ENCODE measurements at regions not wholly inside any gene's neighbourhood (a gene's known extent, or its start where the extent isn't known, plus 50 kb on each side); places are given as distances from the start of the nearest gene placed in this dataset.

DNA sequence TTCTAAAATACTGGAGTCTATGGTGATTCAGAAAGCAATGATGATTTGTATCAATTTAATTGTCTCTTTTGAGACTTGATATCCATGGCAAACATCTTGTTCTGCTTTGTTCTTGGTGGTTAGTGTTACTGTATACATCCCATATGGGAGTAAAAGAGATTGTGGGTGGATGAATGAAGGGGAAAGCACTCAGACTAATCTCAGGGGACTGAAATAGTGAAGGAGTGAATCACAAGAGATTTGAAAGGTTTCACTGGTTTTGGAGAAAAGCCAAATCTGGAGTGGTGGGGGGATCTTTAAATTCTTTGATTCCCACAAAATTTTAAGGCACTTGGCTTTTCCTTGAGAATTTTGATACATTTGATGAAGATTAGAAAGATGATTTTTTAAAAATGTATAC is 369.4 kb downstream of the INHBA start:
- in situ Hi-C loops (cut with MboI; ENCODE audit: low pct_unique_long_range_greater_than_20kb, low sequenced_read_pairs, unreplicated experiment): no loop called here
- TF ChIP-seq CTCF (IDR thresholded peaks at IDR 0.05; ENCODE audit: extremely low read depth, insufficient read depth, missing control alignments): no peak
- no peak for DNase-seq (ENCODE audit: low spot score)

DNA sequence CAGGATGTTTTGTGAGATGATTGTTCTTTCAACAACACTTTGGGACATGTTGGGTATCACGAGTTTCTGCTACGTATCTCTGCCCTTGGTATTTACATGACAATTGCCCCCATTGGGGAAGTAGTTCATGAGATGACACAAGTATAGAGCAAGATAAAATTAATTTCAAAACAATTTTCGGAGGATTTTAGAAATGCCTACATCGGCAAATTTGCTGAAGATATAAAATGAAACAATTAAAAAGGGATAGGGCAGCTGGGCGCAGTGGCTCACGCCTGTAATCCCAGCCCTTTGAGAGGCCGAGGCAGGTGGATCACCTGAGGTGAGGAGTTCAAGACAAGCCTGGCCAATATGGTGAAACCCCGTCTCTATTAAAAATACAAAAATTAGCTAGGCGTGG is 371.7 kb downstream of the INHBA start:
- in situ Hi-C loops (cut with MboI; ENCODE audit: low pct_unique_long_range_greater_than_20kb, low sequenced_read_pairs, unreplicated experiment): no loop called here
- DNase-seq (ENCODE audit: low spot score): no peak
- TF ChIP-seq CTCF (IDR thresholded peaks at IDR 0.05; ENCODE audit: extremely low read depth, insufficient read depth, missing control alignments): no peak

DNA sequence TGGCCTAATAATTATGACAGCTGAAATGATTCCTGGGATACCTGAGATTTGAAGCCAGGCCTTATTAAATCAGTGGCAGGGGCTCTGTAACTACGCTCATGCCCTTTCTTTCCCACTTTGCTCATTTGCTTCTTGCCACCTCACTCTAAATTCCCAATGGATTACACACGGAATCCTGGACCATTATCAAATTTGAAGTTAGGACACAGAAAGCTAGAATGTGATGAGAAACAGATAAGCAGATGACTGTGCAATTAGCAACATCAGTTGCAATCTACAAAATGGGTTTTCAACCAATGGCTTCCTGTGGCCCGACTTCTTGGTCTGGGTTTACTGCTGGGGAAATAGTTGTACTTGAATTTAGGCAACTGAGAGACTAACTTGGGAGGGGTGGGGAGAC is 374.3 kb downstream of the INHBA start:
- TF ChIP-seq CTCF (IDR thresholded peaks at IDR 0.05; ENCODE audit: extremely low read depth, insufficient read depth, missing control alignments): no peak
- DNase-seq (ENCODE audit: low spot score): no peak
- in situ Hi-C loops (cut with MboI; ENCODE audit: low pct_unique_long_range_greater_than_20kb, low sequenced_read_pairs, unreplicated experiment): no loop called here

DNA sequence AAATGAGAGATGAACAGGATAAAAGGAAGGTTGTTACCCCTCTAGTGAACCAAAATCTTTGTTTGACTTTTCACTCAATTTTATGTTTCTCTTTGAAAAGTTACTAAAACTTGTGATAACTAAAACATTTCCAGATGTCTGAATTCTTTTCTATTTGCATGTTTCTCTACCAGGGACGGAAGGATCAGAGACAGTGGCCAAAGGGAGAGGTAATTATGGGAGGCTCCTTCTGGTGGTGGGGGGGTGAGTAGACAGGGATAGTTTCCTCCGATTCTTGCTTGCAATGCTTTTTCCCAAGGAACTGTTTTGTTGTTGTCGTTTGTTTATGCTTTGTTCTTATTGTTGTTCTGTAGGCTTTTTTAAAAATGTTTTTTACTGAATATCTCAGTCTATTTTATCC is 374.8 kb downstream of the INHBA start:
- TF ChIP-seq CTCF (IDR thresholded peaks at IDR 0.05; ENCODE audit: extremely low read depth, insufficient read depth, missing control alignments): no peak
- in situ Hi-C loops (cut with MboI; ENCODE audit: low pct_unique_long_range_greater_than_20kb, low sequenced_read_pairs, unreplicated experiment): no loop called here
- DNase-seq (ENCODE audit: low spot score): no peak

DNA sequence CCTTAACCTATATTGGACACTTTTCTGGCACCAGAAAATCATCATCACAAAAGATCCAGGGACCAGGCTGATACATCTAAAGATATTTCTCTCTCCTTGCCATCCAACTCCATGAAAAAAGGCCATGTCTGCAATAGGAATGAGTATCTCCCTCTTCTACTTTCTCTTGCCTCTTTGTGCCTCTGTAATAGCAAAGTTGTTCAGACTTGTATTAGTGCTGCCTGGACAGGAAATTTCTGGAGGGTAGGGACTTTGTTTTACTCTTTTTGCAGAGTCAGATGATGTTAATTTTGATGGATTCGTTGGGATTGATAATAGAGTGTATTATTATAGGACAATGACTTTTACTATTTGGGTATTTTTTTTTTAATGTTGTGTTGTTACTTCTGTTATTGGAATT is 376.3 kb downstream of the INHBA start:
- TF ChIP-seq CTCF (IDR thresholded peaks at IDR 0.05; ENCODE audit: extremely low read depth, insufficient read depth, missing control alignments): no peak
- DNase-seq (ENCODE audit: low spot score): no peak
- in situ Hi-C loops (cut with MboI; ENCODE audit: low pct_unique_long_range_greater_than_20kb, low sequenced_read_pairs, unreplicated experiment): no loop called here

- no peak for DNase-seq (ENCODE audit: low spot score)
- in situ Hi-C loops (cut with MboI; ENCODE audit: low pct_unique_long_range_greater_than_20kb, low sequenced_read_pairs, unreplicated experiment): no loop called here
- no peak for TF ChIP-seq CTCF (IDR thresholded peaks at IDR 0.05; ENCODE audit: extremely low read depth, insufficient read depth, missing control alignments)
These were observed 379.1 kb downstream of the INHBA start for GRCh38 chr7:41323806-41324205.

GRCh38 chr7:41319581-41319980 is 383.3 kb downstream of the INHBA start:
- no peak for TF ChIP-seq CTCF (IDR thresholded peaks at IDR 0.05; ENCODE audit: extremely low read depth, insufficient read depth, missing control alignments)
- in situ Hi-C loops (cut with MboI; ENCODE audit: low pct_unique_long_range_greater_than_20kb, low sequenced_read_pairs, unreplicated experiment): no loop called here
- DNase-seq (ENCODE audit: low spot score): no peak
